ENCODE measurements at regions not wholly inside any gene's neighbourhood (a gene's known extent, or its start where the extent isn't known, plus 50 kb on each side); places are given as distances from the start of the nearest gene placed in this dataset.

DNA sequence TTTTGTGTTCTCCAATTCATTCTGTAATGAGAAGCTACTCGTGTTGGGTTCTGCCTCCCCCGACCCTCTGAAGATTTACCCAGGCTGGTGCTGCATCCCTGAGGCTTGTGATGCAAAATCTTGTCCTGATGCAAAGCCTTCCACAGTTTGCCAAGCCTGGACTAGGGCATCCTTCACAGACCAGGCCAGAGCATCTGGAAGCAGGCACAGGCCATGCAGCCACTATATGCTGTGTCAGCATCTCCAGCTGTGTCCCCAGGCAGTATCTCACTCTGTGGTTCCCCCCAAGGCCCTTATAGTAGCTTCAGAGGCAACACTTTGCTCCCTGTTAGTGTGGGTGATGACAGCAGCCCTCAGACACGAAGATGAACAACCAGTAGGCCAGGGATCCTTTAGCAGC, 77.3 kb upstream of the RCN1 start:
- H3K9me3 Mint-ChIP-seq (ENCODE audit: unreplicated experiment) = no peaks in the 10 kb centered on the region
- intact Hi-C loops (cut with micrococcal nuclease) = no loop called here
- no peak overlapping the region for H3K4me3 Mint-ChIP-seq (ENCODE audit: unreplicated experiment)
- H3K36me3 Mint-ChIP-seq (ENCODE audit: insufficient read depth, unreplicated experiment) = no peaks in the 10 kb centered on the region
- POLR2A ChIA-PET = no interaction called here
- no peaks in the 10 kb centered on the region for H3K4me1 Mint-ChIP-seq (ENCODE audit: insufficient read depth, unreplicated experiment)
- TF ChIP-seq, protein P1, sequence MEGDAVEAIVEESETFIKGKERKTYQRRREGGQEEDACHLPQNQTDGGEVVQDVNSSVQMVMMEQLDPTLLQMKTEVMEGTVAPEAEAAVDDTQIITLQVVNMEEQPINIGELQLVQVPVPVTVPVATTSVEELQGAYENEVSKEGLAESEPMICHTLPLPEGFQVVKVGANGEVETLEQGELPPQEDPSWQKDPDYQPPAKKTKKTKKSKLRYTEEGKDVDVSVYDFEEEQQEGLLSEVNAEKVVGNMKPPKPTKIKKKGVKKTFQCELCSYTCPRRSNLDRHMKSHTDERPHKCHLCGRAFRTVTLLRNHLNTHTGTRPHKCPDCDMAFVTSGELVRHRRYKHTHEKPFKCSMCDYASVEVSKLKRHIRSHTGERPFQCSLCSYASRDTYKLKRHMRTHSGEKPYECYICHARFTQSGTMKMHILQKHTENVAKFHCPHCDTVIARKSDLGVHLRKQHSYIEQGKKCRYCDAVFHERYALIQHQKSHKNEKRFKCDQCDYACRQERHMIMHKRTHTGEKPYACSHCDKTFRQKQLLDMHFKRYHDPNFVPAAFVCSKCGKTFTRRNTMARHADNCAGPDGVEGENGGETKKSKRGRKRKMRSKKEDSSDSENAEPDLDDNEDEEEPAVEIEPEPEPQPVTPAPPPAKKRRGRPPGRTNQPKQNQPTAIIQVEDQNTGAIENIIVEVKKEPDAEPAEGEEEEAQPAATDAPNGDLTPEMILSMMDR (IDR thresholded peaks at IDR 0.05; ENCODE audit: unreplicated experiment) = no peak
- BruUV-seq (replicated peaks) = no TSS peak
- peaks cover 64% of the 10 kb centered on the region for H3K27me3 Mint-ChIP-seq (ENCODE audit: insufficient read depth, unreplicated experiment)
- DNase-seq (ENCODE audit: unreplicated experiment) = no peak
- no peak overlapping the region for H3K27ac Mint-ChIP-seq (ENCODE audit: low read depth, unreplicated experiment)
- CTCF ChIA-PET = no interaction called here

DNA sequence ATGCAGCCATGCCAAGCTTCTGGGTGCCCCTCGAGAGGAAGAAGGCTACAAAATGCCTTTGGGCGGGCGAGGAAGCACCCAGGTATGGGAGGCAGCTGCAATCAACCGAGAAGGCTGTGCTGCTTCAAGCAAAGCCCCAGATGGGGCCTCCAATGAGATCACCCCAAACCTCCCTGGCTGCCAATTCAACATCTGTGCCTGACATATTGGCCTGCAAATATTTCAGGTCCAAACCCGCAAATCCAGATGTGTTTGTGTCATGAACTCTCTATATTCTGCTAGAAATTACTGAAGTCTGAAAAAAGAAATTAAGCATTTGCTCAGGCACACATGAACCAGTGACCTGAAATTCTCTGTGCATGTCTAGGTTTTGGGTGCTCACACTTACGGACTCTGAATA, 78.8 kb upstream of the RCN1 start:
- Mint-ChIP-seq H3K4me1 (ENCODE audit: insufficient read depth, unreplicated experiment) (no peaks in the 10 kb centered on the region), H3K27me3 (ENCODE audit: insufficient read depth, unreplicated experiment) (peaks cover 68% of the 10 kb centered on the region), H3K27ac (ENCODE audit: low read depth, unreplicated experiment) (no peak overlapping the region), H3K9me3 (ENCODE audit: unreplicated experiment) (no peaks in the 10 kb centered on the region), H3K4me3 (ENCODE audit: unreplicated experiment) (no peak overlapping the region), H3K36me3 (ENCODE audit: insufficient read depth, unreplicated experiment) (no peaks in the 10 kb centered on the region)
- BruUV-seq (replicated peaks) = no TSS peak
- ChIA-PET POLR2A (no interaction called here), CTCF (interaction anchor here (0.6 kb wide), 3 partner anchors 28 to 517 kb away, joined by 3 to 4 read pairs (median 3); no protein-coding TSS in a partner anchor)
- intact Hi-C loops (cut with micrococcal nuclease) = no loop called here
- DNase-seq (ENCODE audit: unreplicated experiment) = no peak
- TF ChIP-seq, protein P1 (IDR thresholded peaks at IDR 0.05; ENCODE audit: unreplicated experiment) = no peak

DNA sequence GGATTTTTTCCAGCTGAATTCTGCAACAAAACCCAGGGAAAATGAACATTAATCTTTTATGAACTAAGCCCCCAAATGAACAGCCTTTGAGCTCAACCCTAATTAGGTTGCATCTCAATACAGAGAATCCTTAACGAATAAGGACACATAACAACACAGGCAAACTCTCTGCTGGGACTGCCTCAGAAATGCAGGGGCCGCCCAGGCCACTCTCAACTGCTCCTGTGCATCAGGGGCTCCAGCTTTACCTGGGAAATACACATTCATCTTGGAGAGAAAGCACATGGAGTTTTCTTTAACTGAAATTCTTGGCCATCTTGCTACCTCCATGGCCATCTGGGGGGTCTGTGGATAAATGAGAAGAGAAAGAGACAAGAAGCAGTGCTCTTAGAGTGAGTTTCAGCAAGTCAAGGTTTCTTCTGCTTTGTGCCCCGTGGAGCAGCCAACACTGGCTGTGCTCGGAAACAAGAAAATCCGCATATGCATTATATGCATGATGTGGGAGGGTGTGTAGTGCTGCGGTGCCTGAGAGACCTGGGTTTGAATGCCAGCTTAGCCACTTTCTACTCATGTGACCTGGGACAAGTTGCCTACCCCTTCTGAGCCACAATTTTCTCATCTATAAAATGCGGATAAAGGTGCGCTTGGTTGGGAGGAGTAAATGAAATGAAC, 81.9 kb upstream of the RCN1 start:
- ChIA-PET POLR2A (no interaction called here), CTCF (interaction anchor here (0.6 to 1.3 kb wide), 8 partner anchors 15 to 902 kb away, joined by 3 to 4 read pairs (median 3); no protein-coding TSS in a partner anchor)
- intact Hi-C loops (cut with micrococcal nuclease) = loop anchor here (5.0 kb wide), 1 partner anchor 137 kb away; no protein-coding TSS in a partner anchor
- Mint-ChIP-seq H3K4me3 (ENCODE audit: unreplicated experiment) (no peak overlapping the region), H3K9me3 (ENCODE audit: unreplicated experiment) (no peaks in the 10 kb centered on the region), H3K36me3 (ENCODE audit: insufficient read depth, unreplicated experiment) (no peaks in the 10 kb centered on the region), H3K27me3 (ENCODE audit: insufficient read depth, unreplicated experiment) (peaks cover 55% of the 10 kb centered on the region), H3K27ac (ENCODE audit: low read depth, unreplicated experiment) (no peak overlapping the region), H3K4me1 (ENCODE audit: insufficient read depth, unreplicated experiment) (no peaks in the 10 kb centered on the region)
- TF ChIP-seq, protein P1 (IDR thresholded peaks at IDR 0.05; ENCODE audit: unreplicated experiment) = no peak
- BruUV-seq (replicated peaks) = no TSS peak
- DNase-seq (ENCODE audit: unreplicated experiment) = no peak

DNA sequence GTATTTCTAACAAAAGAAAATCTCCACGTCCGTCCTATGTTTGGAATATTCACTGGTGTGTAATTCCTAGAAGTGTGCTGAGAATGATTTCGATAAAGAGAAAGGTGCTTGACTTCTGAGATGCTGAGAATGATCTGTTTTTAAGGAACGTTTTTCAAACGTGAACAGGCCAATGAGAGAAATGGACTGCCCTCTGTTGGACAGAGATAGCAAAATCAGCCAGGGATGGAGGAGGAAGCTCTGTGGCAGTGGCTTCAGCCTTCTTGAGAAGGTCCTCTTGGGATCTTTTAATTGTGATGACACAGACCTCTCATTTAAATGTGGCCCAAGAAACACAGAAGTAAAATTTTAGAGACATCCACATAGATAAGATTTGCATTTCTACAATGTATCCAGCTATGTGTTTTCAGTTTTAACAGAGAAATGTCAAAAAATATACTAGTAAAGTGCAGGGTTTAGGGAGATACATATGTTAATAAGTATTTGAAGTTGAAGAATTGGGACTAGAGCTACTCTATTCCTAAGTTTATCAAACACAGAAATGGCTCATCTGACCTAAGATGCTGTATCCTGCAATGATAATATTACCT, 84.0 kb upstream of the RCN1 start:
- intact Hi-C loops (cut with micrococcal nuclease) = loop anchor here (1.0 to 5.0 kb wide), 6 partner anchors 135 to 771 kb away; no protein-coding TSS in a partner anchor
- ChIA-PET POLR2A (interaction anchor here (1.0 kb wide), 1 partner anchor 366 kb away, joined by 3 read pairs; no protein-coding TSS in a partner anchor), CTCF (interaction anchor here (0.5 to 2.7 kb wide), 58 partner anchors 9 to 900 kb away, joined by 3 to 21 read pairs (median 4); no protein-coding TSS in a partner anchor)
- TF ChIP-seq, protein P1 (IDR thresholded peaks at IDR 0.05; ENCODE audit: unreplicated experiment) = peak; percentile 60
- H3K36me3 Mint-ChIP-seq (ENCODE audit: insufficient read depth, unreplicated experiment) = no peaks in the 10 kb centered on the region
- BruUV-seq (replicated peaks) = no TSS peak
- H3K9me3 Mint-ChIP-seq (ENCODE audit: unreplicated experiment) = no peaks in the 10 kb centered on the region
- no peak overlapping the region for H3K4me3 Mint-ChIP-seq (ENCODE audit: unreplicated experiment)
- peak; percentile 53 for DNase-seq (ENCODE audit: unreplicated experiment)
- H3K4me1 Mint-ChIP-seq (ENCODE audit: insufficient read depth, unreplicated experiment) = no peaks in the 10 kb centered on the region
- no peak overlapping the region for H3K27ac Mint-ChIP-seq (ENCODE audit: low read depth, unreplicated experiment)
- peaks cover 41% of the 10 kb centered on the region for H3K27me3 Mint-ChIP-seq (ENCODE audit: insufficient read depth, unreplicated experiment)

Data from MCF 10A (cell line).